T-helper 1 cell (primary cell): ENCODE measurements at regions not wholly inside any gene's neighbourhood (a gene's known extent, or its start where the extent isn't known, plus 50 kb on each side); places are given as distances from the start of the nearest gene placed in this dataset.
A peak's percentile ranks its signal among the peaks of the same experiment; 100 is the strongest.

Source experiments
- DNase-seq, 5 donors: peaks; one replicate each; pipeline ENCODE4 v3.0.0-alpha.2; 2012 to 2020

DNA sequence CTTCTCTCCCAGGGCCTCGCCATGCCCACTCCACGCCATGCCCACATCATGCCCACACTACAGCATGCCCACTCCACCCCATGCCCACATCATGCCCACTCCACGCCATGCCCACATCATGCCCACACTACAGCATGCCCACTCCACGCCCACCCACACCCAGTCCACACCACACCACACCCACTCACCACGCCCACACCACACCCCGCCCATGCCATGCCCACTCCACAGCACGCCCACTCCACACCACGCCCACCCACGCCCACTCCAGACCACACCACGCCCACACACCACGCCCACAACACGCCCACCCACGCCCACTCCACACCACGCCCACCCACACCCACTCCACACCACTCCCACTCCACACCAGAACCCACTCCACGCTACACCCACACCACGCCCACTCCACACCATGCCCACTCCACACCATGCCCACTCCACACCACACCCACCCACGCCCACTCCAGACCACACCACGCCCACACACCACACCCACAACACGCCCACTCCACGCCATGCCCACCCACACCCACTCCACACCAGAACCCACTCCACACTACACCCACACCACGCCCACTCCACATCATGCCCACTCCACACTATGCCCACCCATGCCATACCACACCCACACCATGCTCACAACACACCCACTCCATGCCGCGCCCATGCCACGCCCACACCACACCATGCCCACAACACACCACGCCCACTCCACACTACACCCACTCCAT is 88.6 kb downstream of the ERMARD start:
- DNase-seq = no peak

DNA sequence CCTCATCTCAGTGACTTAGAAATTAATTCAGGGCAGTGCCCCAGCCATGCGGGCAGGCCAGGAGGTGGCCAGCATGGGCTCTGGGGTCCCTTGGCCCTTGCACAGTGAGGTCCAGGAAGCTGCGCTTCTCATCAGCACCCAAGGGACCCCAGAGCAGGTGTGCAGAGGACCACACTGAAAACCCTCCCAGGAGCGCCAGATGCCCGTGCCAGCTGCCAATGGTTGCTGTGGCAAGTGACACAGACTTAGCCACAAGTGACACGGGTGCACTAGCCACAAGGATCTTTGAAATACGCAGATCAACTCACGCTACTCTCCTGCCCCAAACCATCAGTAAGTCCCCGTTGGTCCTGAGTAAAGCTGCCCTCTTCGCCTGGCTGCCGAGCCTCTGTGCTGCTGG is 88.1 kb downstream of the ERMARD start:
- DNase-seq = no peak

DNA sequence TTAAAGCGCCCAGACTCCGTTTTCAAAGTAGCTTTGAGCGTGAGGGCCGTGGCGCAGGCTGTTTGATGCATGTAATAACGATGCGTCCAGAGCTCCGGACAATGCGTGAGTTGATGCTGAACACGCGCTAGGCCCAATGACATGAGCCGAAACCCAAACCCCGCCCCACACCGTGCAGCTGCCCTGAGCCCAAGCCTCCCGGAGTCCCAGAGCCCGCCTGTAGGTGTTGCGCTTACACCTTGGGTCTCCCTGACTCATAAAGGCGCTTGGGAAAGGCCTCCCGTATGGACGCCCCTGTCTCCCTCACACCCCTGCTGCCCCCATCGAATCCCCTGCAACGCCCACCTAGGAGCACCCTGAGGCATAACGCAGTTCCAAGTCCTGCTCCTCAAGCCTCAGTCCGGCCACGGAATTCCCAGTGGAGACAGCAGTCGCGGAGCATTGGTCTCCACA is 87.6 kb downstream of the ERMARD start:
- no peak for DNase-seq

GRCh38 chr6:169838346-169839028 is 87.1 kb downstream of the ERMARD start:
- no peak for DNase-seq

GRCh38 chr6:169837529-169838250 is 86.3 kb downstream of the ERMARD start:
- no peak for DNase-seq

DNA sequence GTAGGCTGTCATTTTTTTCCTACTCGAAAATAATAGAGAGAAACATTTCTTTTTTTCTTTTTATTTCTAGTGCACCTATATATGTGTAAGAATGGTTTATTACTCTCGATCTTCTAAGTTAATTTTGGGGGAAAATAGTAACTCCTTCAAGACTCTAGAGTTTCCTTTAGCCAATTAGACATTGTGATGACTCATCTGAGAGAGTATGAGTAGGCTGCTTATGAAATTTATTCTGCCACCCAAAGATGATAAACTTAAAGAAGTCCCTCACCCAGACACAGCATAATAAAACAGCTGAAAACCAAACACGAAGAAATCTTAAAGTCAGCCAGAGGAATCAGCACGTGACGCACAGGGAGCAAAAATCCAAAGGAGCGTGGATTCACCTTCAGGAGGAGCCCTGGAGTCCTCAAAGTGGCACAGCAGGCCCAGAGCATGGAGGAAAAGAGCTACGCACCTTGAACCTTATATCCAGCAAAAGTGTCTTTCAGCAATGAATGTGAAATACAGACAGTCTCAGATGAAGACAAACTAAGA is 81.9 kb downstream of the ERMARD start:
- DNase-seq = no peak

- DNase-seq = no peak
These were observed 81.0 kb downstream of the ERMARD start for GRCh38 chr6:169832247-169832948.

DNA sequence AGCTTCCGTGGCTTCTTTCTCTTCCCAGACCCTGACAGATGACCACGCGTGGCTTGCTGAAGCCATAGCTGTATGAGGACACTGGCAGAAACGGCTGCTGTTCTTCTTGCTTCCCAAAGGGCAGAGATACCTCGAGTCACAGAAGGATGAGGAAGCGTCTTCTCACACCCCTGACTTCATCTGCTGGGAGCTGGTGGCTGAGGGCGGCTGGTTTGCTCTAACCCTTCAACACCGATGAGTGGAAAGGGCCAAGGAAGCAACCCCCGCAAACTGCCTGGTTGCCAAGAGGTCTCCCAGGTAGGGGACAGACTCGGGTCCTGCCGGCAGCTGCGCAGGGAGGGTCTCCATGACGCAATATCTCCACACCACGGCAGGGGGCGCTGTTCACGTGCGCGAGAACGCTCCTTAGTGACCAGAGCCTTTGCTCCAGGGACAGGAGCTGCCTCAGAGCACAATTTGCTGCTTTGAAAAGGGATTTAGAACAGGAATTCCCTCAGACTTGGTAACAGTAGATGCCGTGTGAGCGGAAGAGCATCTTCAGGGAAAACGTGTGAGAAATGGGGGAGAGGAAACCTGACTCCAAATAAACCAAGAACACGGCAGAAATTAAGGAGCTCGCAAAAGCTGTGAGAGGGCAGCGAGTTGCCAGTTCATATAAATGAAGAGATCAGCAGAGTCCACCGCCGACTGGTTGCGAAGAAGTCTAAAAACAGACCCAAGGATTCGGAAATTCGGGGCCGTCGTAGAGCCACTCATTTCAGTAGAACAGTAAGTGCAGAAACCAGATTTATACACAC is 80.2 kb downstream of the ERMARD start:
- peak in 4 of 5 donors; percentile 36 to 62 (median 48) for DNase-seq
